K562 (cell line): ENCODE measurements at regions not wholly inside any gene's neighbourhood (a gene's known extent, or its start where the extent isn't known, plus 50 kb on each side); places are given as distances from the start of the nearest gene placed in this dataset.
"Not testable (repeated sequence)": the region's sequence is repeated elsewhere in the genome, so short reads cannot be mapped to it uniquely, and the experiment has no call there.

Experiments
- ATAC-seq: fragments of 200-7000 bp; cut with Tn5 transposase; 3 replicates; pipeline ENCODE4 v1.9.1; 2020; ENCODE audit warnings: moderate library complexity
- BruUV-seq: library from RNA; stranded (reverse); fragments of 400-500 nt; replicated peaks from 2 replicates; lab custom pipeline; 2021; lab: Mats Ljungman, UMichigan
- CTCF ChIA-PET: fragments of 300-600 bp; formaldehyde crosslinking; extraction: SDS; loops from one replicate; lab custom pipeline; 2021; ENCODE audit warnings: low intra/inter-chr PET ratio; lab: Yijun Ruan, JAX
- POLR2A ChIA-PET: fragments of 300-600, 350-650 bp; sonication (Branson Sonifier 250); formaldehyde crosslinking; extraction: SDS; loops from one replicate; lab custom pipeline; 2021; ENCODE audit warnings: antibody characterized with exemption, inconsistent platforms; lab: Yijun Ruan, JAX
- DNase-seq, 4 experiments: peaks; one replicate each; pipeline versions ENCODE4 v3.0.0 to v3.0.0-alpha.2; 2011 to 2018; ENCODE audit warnings: low spot score in 3 of 4, mixed read lengths in 3 of 4; ENCODE audit errors: extremely low read depth in 1 of 4
- FAIRE-seq: peaks from 2 replicates; lab custom pipeline; 2011; peaks lifted over from hg19 to GRCh38; lab: Jason Lieb, UNC
- H2AFZ ChIP-seq: 2 replicates; pipeline ENCODE4 v1.6.0; 2011; ENCODE audit warnings: low read depth, low read length, control low read depth, inconsistent platforms
- H3K27ac ChIP-seq: fragments of 200-600 bp; 3 replicates; pipeline ENCODE4 v1.8.0; 2011; ENCODE audit warnings: low read depth, mild to moderate bottlenecking, control low read depth, inconsistent platforms, low read length, moderate library complexity, mixed read lengths; ENCODE audit errors: extremely low read depth
- H3K27me3 ChIP-seq, 2 experiments: fragments of 300-600 bp in 1 of 2; 2 replicates in 1 of 2; 3 replicates in 1 of 2; pipeline versions ENCODE4 v1.6.0 to v1.8.0; 2011; ENCODE audit warnings: inconsistent platforms in 2 of 2, low read length in 2 of 2, mild to moderate bottlenecking in 1 of 2, mixed read lengths in 1 of 2, moderate library complexity in 1 of 2; ENCODE audit not compliant: control insufficient read depth in 2 of 2, insufficient read depth in 2 of 2
- H3K36me3 ChIP-seq: fragments of 300-600 bp; 3 replicates; pipeline ENCODE4 v1.8.0; 2011; ENCODE audit warnings: mild to moderate bottlenecking, low read length, inconsistent platforms; ENCODE audit not compliant: control insufficient read depth, insufficient read depth
- H3K4me1 ChIP-seq, 2 experiments: fragments of 200-600 bp in 1 of 2; replicated peaks in 1 of 2; 2 replicates in 1 of 2; 3 replicates in 1 of 2; pipeline versions ENCODE4 v1.5.1 to v1.8.0; 2011; ENCODE audit warnings: inconsistent platforms in 2 of 2, low read length in 2 of 2, mild to moderate bottlenecking in 1 of 2, mixed read lengths in 1 of 2, moderate library complexity in 1 of 2; ENCODE audit not compliant: control insufficient read depth in 2 of 2, insufficient read depth in 2 of 2
- H3K4me2 ChIP-seq: 2 replicates; pipeline ENCODE4 v1.6.1; 2011; ENCODE audit warnings: low read length, control low read depth, inconsistent platforms, mixed read lengths; ENCODE audit not compliant: insufficient read depth
- H3K4me3 ChIP-seq: fragments of 200-600 bp; sonication (generic), shearing (Covaris generic); 2 replicates; pipeline ENCODE4 v1.5.1; 2016; ENCODE audit warnings: control low read depth, inconsistent platforms
- H3K79me2 ChIP-seq: fragments of 200-600 bp; 3 replicates; pipeline ENCODE4 v1.8.0; 2011; ENCODE audit warnings: low read length, inconsistent platforms; ENCODE audit not compliant: control insufficient read depth, insufficient read depth
- H3K9ac ChIP-seq, 2 experiments: 2 replicates each; pipeline versions ENCODE4 v1.6.0 to v1.6.1; 2011; ENCODE audit warnings: low read depth in 2 of 2, low read length in 2 of 2, control low read depth in 1 of 2, inconsistent platforms in 1 of 2, mild to moderate bottlenecking in 1 of 2, mixed read lengths in 1 of 2; ENCODE audit not compliant: insufficient read depth in 1 of 2
- H3K9me1 ChIP-seq: one replicate; pipeline ENCODE4 v1.6.0; 2011; ENCODE audit warnings: inconsistent platforms, mild to moderate bottlenecking, low read length, moderate library complexity; ENCODE audit not compliant: control insufficient read depth, insufficient read depth
- H3K9me3 ChIP-seq: replicated peaks from 2 replicates; pipeline ENCODE4 v1.5.1; 2011; ENCODE audit warnings: low read depth, low read length, inconsistent platforms; ENCODE audit not compliant: control insufficient read depth, insufficient read depth
- H4K20me1 ChIP-seq: replicated peaks from 2 replicates; pipeline ENCODE4 v1.6.1; 2011; ENCODE audit warnings: low read length, inconsistent platforms, mixed read lengths; ENCODE audit not compliant: control insufficient read depth, insufficient read depth
- WGBS: fragments of 100-300 bp; shearing (Covaris generic); methylation state at CpG from one replicate; pipeline ENCODE4 v1.1.6; 2016; ENCODE audit warnings: low coverage, mixed read lengths; ENCODE audit not compliant: insufficient coverage; ENCODE audit errors: missing lambda C conversion rate; 5-methylcytosine and 5-hydroxymethylcytosine counted together
- in situ Hi-C: fragments of 300-500 bp; cut with MboI; formaldehyde crosslinking; loops from 4 replicates; pipeline ENCODE4 v1.15.0; 2018; ENCODE audit warnings: inconsistent platforms, mixed read lengths
- intact Hi-C: fragments of 100-400 bp; cut with micrococcal nuclease; formaldehyde crosslinking; loops from 2 replicates; pipeline ENCODE4 v1.14.2; 2022

- H3K9me1 ChIP-seq, H3K4me1 ChIP-seq, H3K27me3 ChIP-seq, H2AFZ ChIP-seq, BruUV-seq, H3K79me2 ChIP-seq, CTCF ChIA-PET, POLR2A ChIA-PET, H3K36me3 ChIP-seq, H3K27ac ChIP-seq, H3K4me3 ChIP-seq, H3K4me2 ChIP-seq, FAIRE-seq, H4K20me1 ChIP-seq, DNase-seq, ATAC-seq, H3K9ac ChIP-seq, H3K9me3 ChIP-seq, in situ Hi-C loops, intact Hi-C loops: not testable (repeated sequence)
- WGBS: no CpG with 5 or more reads among the region's 15 CpGs
Measured at GRCh38 chr21:5117135-5117534, 5404.2 kb upstream of the TPTE start.

GRCh38 chr21:5117666-5118295, 5403.6 kb upstream of the TPTE start:
- H3K9me3 ChIP-seq, H2AFZ ChIP-seq, DNase-seq, H3K9ac ChIP-seq, intact Hi-C loops, in situ Hi-C loops, H3K4me3 ChIP-seq, CTCF ChIA-PET, H3K27me3 ChIP-seq, H3K36me3 ChIP-seq, H3K9me1 ChIP-seq, H4K20me1 ChIP-seq, H3K27ac ChIP-seq, ATAC-seq, H3K4me2 ChIP-seq, FAIRE-seq, H3K79me2 ChIP-seq, POLR2A ChIA-PET, H3K4me1 ChIP-seq: not testable (repeated sequence)
- BruUV-seq: TSS peak; percentile 35
- no CpG with 5 or more reads among the region's 17 CpGs for WGBS

GRCh38 chr21:5118296-5118679, 5403.1 kb upstream of the TPTE start:
- H3K4me2 ChIP-seq, H3K27me3 ChIP-seq, in situ Hi-C loops, H3K4me1 ChIP-seq, H3K9me3 ChIP-seq, FAIRE-seq, DNase-seq, intact Hi-C loops, H3K79me2 ChIP-seq, H3K36me3 ChIP-seq, ATAC-seq, H3K4me3 ChIP-seq, H4K20me1 ChIP-seq, H3K9ac ChIP-seq, POLR2A ChIA-PET, H3K27ac ChIP-seq, H3K9me1 ChIP-seq, CTCF ChIA-PET, BruUV-seq, H2AFZ ChIP-seq: not testable (repeated sequence)
- WGBS: no CpG with 5 or more reads among the region's 17 CpGs
